A673 (cell line): ENCODE measurements at regions not wholly inside any gene's neighbourhood (a gene's known extent, or its start where the extent isn't known, plus 50 kb on each side); places are given as distances from the start of the nearest gene placed in this dataset.

Experiments used
- BruUV-seq: library from RNA; stranded (reverse); fragments of 400-500 nt; replicated peaks from 2 replicates; lab custom pipeline; 2021; lab: Mats Ljungman, UMichigan
- CTCF ChIA-PET: fragments of 300-600 bp; sonication (Branson Sonifier 250); formaldehyde crosslinking; loops from one replicate; lab custom pipeline; 2022; ENCODE audit warnings: antibody characterized with exemption; lab: Charles Lee
- POLR2A ChIA-PET: fragments of 300-600 bp; sonication (Branson Sonifier 250); formaldehyde crosslinking; loops from one replicate; lab custom pipeline; 2022; ENCODE audit warnings: antibody characterized with exemption; ENCODE audit not compliant: low non-redundant PET; lab: Charles Lee
- DNase-seq: peaks from one replicate; pipeline ENCODE4 v3.0.0-alpha.2; 2015; ENCODE audit warnings: low spot score
- H3K27ac ChIP-seq: fragments of 200-600 bp; sonication (generic); 2 replicates; pipeline ENCODE4 v1.5.1; 2016; ENCODE audit warnings: mixed run types, low read depth, mild to moderate bottlenecking, mixed read lengths, antibody characterized with exemption, low read length; ENCODE audit not compliant: poor library complexity, severe bottlenecking
- H3K27me3 ChIP-seq: fragments of 200-600 bp; sonication (generic); replicated peaks from 2 replicates; pipeline ENCODE4 v1.6.1; 2017; ENCODE audit warnings: mixed run types, low read depth, mild to moderate bottlenecking, mixed read lengths, antibody characterized with exemption, low read length; ENCODE audit not compliant: insufficient read depth, poor library complexity
- H3K36me3 ChIP-seq: fragments of 200-600 bp; sonication (generic); 2 replicates; pipeline ENCODE4 v1.6.1; 2016; ENCODE audit warnings: mixed run types, mild to moderate bottlenecking, mixed read lengths, antibody characterized with exemption, low read length; ENCODE audit not compliant: insufficient read depth, poor library complexity, severe bottlenecking
- H3K4me1 ChIP-seq: fragments of 200-600 bp; sonication (generic); 2 replicates; pipeline ENCODE4 v1.6.1; 2017; ENCODE audit warnings: mixed run types, mild to moderate bottlenecking, mixed read lengths, antibody characterized with exemption, low read length; ENCODE audit not compliant: insufficient read depth, poor library complexity, severe bottlenecking
- H3K4me3 ChIP-seq: fragments of 200-600 bp; sonication (generic); 2 replicates; pipeline ENCODE4 v1.5.1; 2016; ENCODE audit warnings: low read depth, mixed run types, mild to moderate bottlenecking, mixed read lengths, low read length; ENCODE audit not compliant: poor library complexity, severe bottlenecking
- H3K9me3 ChIP-seq: fragments of 200-600 bp; sonication (generic); 2 replicates; pipeline ENCODE4 v1.6.1; 2016; ENCODE audit warnings: mixed run types, low read depth, mild to moderate bottlenecking, mixed read lengths, antibody characterized with exemption, low read length; ENCODE audit not compliant: poor library complexity, severe bottlenecking
- EZH2 ChIP-seq: fragments of 200-600 bp; sonication (generic); IDR thresholded peaks from 2 replicates; pipeline ENCODE4 v1.6.1; 2017; ENCODE audit warnings: borderline replicate concordance, low read depth, mild to moderate bottlenecking, mixed read lengths, antibody characterized with exemption, low read length; ENCODE audit not compliant: poor library complexity, severe bottlenecking
- intact Hi-C: fragments of 100-400 bp; cut with micrococcal nuclease; formaldehyde crosslinking; loops from one replicate; pipeline ENCODE4 v1.10.0; 2022; ENCODE audit not compliant: unreplicated experiment
- TF ChIP-seq, protein P1 (sequence below): fragments of 300-800, 200-600 bp; sonication (generic); conservative IDR thresholded peaks from 2 replicates; pipeline ENCODE4 v1.5.1; 2017; ENCODE audit warnings: low read depth, mild to moderate bottlenecking, antibody characterized with exemption, low read length, moderate library complexity, mixed read lengths

DNA sequence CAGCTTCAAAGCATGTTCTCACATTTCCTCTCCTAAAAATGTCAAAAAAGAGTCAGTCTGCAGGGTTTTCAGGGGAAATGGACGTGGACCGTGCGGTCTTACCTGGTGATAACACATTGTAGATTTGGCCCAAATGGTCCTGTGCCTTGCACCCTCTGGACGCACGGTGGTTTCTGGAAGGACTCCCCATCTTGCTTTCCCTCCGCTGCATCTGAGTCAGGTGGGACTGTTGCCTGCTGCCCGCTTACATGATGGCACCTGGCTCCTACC is 1290.1 kb downstream of the TBC1D22A start:
- no peak for DNase-seq
- no peaks in the 10 kb centered on the region for H3K4me1 ChIP-seq
- intact Hi-C loops: no loop called here
- no peak overlapping the region for H3K27ac ChIP-seq
- H3K4me3 ChIP-seq: no peak overlapping the region
- TF ChIP-seq, protein P1, sequence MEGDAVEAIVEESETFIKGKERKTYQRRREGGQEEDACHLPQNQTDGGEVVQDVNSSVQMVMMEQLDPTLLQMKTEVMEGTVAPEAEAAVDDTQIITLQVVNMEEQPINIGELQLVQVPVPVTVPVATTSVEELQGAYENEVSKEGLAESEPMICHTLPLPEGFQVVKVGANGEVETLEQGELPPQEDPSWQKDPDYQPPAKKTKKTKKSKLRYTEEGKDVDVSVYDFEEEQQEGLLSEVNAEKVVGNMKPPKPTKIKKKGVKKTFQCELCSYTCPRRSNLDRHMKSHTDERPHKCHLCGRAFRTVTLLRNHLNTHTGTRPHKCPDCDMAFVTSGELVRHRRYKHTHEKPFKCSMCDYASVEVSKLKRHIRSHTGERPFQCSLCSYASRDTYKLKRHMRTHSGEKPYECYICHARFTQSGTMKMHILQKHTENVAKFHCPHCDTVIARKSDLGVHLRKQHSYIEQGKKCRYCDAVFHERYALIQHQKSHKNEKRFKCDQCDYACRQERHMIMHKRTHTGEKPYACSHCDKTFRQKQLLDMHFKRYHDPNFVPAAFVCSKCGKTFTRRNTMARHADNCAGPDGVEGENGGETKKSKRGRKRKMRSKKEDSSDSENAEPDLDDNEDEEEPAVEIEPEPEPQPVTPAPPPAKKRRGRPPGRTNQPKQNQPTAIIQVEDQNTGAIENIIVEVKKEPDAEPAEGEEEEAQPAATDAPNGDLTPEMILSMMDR: no peak
- no peak for TF ChIP-seq EZH2
- H3K9me3 ChIP-seq: no peaks in the 10 kb centered on the region
- H3K36me3 ChIP-seq: no peaks in the 10 kb centered on the region
- ChIA-PET CTCF (no interaction called here), POLR2A (no interaction called here)
- peaks cover 7% of the 10 kb centered on the region for H3K27me3 ChIP-seq
- no TSS peak for BruUV-seq

DNA sequence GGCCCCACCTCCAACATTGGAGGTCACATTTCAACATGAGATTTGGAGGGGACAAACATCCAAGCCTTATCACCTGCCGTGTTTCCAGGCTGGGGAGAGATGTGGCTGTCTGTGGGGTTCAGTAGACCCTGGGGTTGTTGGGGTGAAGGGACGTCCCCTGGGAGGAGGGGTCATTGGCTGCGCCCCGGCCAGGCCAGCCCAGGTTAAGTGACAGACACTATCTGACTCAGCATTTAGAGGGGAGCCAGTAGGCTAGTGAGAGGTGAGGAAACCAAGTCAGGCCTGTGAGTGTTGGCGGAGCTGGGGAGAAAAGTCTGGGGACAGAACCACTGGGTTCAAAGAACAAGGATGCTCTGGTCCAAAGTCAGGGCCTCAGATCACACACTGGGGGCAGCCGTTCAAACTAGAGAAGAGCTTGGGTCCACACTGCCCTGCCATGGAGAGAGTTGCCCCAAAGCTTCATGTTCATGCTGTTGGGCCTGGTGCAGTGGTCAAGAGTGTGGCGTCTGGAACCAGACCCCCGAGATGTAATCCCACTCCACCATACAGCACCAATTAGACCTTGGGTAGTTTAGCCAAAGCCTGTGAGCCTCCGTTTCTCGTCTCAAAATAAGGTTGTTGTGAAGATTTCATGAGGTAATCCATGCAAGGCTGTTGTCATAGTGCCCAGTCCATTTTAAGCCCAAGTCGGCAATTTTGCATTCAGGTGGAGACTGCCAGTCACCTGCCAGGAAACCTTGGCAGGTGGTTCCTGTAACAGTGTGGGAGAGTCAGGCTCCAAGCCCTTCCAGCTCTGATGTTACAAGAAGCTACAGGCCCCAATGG is 1289.6 kb downstream of the TBC1D22A start:
- intact Hi-C loops: no loop called here
- TF ChIP-seq, protein P1: no peak
- no peak for TF ChIP-seq EZH2
- POLR2A ChIA-PET: no interaction called here
- H3K27ac ChIP-seq: no peak overlapping the region
- BruUV-seq: no TSS peak
- H3K27me3 ChIP-seq: peaks cover 7% of the 10 kb centered on the region
- CTCF ChIA-PET: no interaction called here
- H3K9me3 ChIP-seq: no peaks in the 10 kb centered on the region
- H3K4me3 ChIP-seq: no peak overlapping the region
- H3K4me1 ChIP-seq: no peaks in the 10 kb centered on the region
- no peaks in the 10 kb centered on the region for H3K36me3 ChIP-seq
- no peak for DNase-seq

DNA sequence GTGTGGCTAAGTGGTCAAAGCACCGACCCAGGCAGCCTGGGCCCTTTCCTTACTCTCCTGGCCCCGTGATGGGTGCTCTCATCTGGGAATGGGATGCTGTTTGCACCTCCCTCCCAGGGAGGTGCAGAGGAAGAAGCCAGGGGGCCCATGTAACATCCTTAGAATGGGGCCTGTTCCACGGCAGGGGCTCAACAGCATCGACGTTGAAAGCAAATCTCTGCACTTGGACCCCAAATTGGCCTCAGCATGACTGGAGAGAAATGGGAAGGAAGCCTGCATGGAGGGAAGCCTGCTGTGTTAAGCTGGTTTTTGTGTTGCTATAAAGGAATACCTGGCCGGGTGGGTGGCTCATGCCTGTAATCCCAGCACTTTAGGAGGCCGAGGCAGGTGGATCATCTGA is 1288.4 kb downstream of the TBC1D22A start:
- Histone ChIP-seq H3K4me3 (no peak overlapping the region), H3K27me3 (no peaks in the 10 kb centered on the region), H3K36me3 (no peaks in the 10 kb centered on the region), H3K27ac (no peak overlapping the region), H3K4me1 (no peaks in the 10 kb centered on the region), H3K9me3 (no peaks in the 10 kb centered on the region)
- no peak for DNase-seq
- intact Hi-C loops: no loop called here
- BruUV-seq: no TSS peak
- CTCF ChIA-PET: no interaction called here
- POLR2A ChIA-PET: no interaction called here
- no peak for TF ChIP-seq EZH2
- TF ChIP-seq, protein P1: no peak
